ENCODE measurements at regions not wholly inside any gene's neighbourhood (a gene's known extent, or its start where the extent isn't known, plus 50 kb on each side); places are given as distances from the start of the nearest gene placed in this dataset.

DNA sequence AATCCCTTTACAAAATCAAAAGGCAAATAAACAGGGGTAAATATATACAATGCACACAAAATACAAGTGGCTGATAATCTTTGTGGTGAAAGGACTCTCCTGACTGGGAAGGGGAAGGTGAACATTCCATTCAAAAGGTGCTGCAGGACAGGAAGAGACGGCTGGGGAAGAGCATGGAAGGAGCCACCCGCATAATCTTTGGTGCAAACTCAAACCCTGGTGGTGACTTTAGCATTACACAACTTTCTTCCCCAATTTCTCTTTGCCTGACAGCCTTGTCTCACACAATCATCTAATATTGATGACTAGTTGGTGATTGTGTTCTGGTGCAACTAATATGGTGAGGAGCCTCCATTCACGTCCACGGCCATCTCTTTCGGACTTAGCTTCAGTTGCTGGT, 117.0 kb upstream of the EGFR start:
- DNase-seq (ENCODE audit: low spot score in 2 of 2): no peak
- Histone ChIP-seq H3K9me3 (no peaks in the 10 kb centered on the region), H3K4me1 (no peaks in the 10 kb centered on the region), H3K36me3 (no peaks in the 10 kb centered on the region), H3K4me3 (no peak overlapping the region), H3K27me3 (no peaks in the 10 kb centered on the region), H3K27ac (no peak overlapping the region)
- intact Hi-C loops (cut with DNase I; ENCODE audit: low total_unique reads): loop anchor here (10.0 kb wide), 1 partner anchor 1643 kb away; no protein-coding TSS in a partner anchor
- TF ChIP-seq POLR2A (IDR thresholded peaks at IDR 0.05): no peak
- no peak for TF ChIP-seq POLR2AphosphoS5 (IDR thresholded peaks at IDR 0.05)
- TF ChIP-seq, protein P1, sequence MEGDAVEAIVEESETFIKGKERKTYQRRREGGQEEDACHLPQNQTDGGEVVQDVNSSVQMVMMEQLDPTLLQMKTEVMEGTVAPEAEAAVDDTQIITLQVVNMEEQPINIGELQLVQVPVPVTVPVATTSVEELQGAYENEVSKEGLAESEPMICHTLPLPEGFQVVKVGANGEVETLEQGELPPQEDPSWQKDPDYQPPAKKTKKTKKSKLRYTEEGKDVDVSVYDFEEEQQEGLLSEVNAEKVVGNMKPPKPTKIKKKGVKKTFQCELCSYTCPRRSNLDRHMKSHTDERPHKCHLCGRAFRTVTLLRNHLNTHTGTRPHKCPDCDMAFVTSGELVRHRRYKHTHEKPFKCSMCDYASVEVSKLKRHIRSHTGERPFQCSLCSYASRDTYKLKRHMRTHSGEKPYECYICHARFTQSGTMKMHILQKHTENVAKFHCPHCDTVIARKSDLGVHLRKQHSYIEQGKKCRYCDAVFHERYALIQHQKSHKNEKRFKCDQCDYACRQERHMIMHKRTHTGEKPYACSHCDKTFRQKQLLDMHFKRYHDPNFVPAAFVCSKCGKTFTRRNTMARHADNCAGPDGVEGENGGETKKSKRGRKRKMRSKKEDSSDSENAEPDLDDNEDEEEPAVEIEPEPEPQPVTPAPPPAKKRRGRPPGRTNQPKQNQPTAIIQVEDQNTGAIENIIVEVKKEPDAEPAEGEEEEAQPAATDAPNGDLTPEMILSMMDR (IDR thresholded peaks at IDR 0.05): no peak

DNA sequence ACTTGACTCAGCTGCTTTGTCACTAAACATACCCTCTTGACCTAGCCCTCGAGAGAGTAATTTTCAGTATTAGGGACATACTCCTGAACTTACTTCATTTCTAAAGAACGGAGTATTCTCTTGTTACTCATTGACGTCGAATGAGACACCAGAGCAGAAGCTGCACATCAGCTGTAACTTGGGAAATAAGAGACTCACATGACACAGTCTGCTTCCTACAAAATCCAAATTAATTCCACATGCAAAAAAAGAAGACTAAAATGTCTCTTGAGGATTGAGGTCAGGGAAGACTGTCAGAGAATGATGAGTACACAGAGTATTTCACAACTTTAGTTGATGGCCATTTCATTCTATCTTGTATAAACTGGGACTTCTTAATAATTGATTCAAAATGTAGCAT, 114.7 kb upstream of the EGFR start:
- no peaks in the 10 kb centered on the region for H3K36me3 ChIP-seq
- H3K27ac ChIP-seq: peak overlapping the region in 1 of 2 donors; percentile 17
- no peak for DNase-seq (ENCODE audit: low spot score in 2 of 2)

DNA sequence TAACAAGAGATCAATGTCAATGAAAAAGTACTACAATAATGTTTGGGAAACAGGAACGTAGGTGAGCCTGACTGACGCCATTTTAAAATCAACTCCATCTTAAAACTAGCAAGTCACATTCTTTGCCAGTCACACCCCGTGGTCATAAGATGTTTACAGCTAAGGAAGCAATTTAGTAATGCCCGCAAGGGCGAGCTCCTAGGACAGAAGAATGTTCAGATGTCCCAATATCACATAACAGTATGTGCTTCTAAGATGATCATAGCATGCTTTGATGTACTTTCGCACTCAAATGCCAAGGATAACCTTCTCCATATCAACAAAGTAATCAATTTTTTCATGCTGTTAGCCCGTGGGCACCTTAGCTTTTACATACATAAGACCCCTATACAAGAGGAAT, 113.8 kb upstream of the EGFR start:
- TF ChIP-seq, protein P1 (IDR thresholded peaks at IDR 0.05): no peak
- no peak for TF ChIP-seq POLR2AphosphoS5 (IDR thresholded peaks at IDR 0.05)
- Histone ChIP-seq H3K36me3 (no peaks in the 10 kb centered on the region), H3K4me3 (no peak overlapping the region), H3K4me1 (no peaks in the 10 kb centered on the region), H3K27ac (no peak overlapping the region), H3K9me3 (no peaks in the 10 kb centered on the region), H3K27me3 (no peaks in the 10 kb centered on the region)
- DNase-seq (ENCODE audit: low spot score in 2 of 2): no peak
- intact Hi-C loops (cut with DNase I; ENCODE audit: low total_unique reads): loop anchor here (10.0 kb wide), 1 partner anchor 1640 kb away; no protein-coding TSS in a partner anchor

More for the DNA sequence above, 114.7 kb upstream of the EGFR start:
- H3K4me1 ChIP-seq: no peaks in the 10 kb centered on the region
- no peaks in the 10 kb centered on the region for H3K27me3 ChIP-seq
- intact Hi-C loops (cut with DNase I; ENCODE audit: low total_unique reads): loop anchor here (10.0 kb wide), 1 partner anchor 1641 kb away; no protein-coding TSS in a partner anchor
- TF ChIP-seq, protein P1 (IDR thresholded peaks at IDR 0.05): no peak
- TF ChIP-seq POLR2AphosphoS5 (IDR thresholded peaks at IDR 0.05) (peak in 2 of 3 donors; percentile 64 to 88), POLR2A (IDR thresholded peaks at IDR 0.05) (no peak)
- H3K4me3 ChIP-seq: no peak overlapping the region
- H3K9me3 ChIP-seq: no peaks in the 10 kb centered on the region

DNA sequence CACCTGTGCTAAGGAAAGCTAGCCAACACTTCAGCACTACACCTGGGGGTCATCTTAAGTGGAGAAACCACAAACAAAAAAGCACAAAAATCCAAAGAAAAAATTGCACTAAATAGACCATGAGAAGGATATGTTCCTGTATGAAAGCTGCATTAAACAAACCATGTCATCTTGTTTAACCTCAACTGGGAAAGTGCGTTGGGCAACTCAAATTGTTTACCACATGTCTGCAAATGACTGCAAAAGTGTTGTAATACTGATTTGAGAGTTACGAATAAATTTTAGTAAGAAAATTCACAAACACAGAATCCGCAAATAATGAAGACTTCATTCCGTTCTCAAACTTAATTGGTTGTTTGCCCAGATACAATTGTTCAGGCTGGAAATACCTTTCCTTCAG, 111.9 kb upstream of the EGFR start:
- no peak for TF ChIP-seq POLR2AphosphoS5 (IDR thresholded peaks at IDR 0.05)
- TF ChIP-seq POLR2A (IDR thresholded peaks at IDR 0.05): no peak
- TF ChIP-seq, protein P1 (IDR thresholded peaks at IDR 0.05): no peak
- DNase-seq (ENCODE audit: low spot score in 2 of 2): no peak

DNA sequence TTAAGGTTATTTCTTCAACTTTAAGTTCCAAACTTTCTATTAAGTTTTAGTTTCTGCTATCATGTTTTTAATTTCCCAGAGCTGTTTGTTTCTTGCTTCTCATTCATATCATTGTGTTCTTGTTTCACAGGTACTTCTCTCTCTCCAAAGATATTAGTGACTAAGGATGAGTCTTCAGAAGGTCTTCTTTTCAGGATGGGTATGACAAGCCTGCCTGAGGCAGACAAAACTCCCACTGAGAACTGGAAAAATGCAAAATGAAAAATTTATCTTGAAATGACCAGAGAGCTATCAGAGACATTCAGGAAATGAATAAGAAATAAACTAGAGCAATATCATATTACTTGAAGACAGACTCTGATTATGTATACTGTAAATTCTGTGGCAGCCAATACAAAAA, 110.8 kb upstream of the EGFR start:
- Histone ChIP-seq H3K9me3 (no peaks in the 10 kb centered on the region), H3K4me3 (no peak overlapping the region), H3K36me3 (no peaks in the 10 kb centered on the region), H3K4me1 (no peaks in the 10 kb centered on the region), H3K27me3 (no peaks in the 10 kb centered on the region), H3K27ac (no peak overlapping the region)
- intact Hi-C loops (cut with DNase I; ENCODE audit: low total_unique reads): loop anchor here (10.0 kb wide), 1 partner anchor 1637 kb away; no protein-coding TSS in a partner anchor
- no peak for TF ChIP-seq POLR2AphosphoS5 (IDR thresholded peaks at IDR 0.05)
- no peak for TF ChIP-seq POLR2A (IDR thresholded peaks at IDR 0.05)
- TF ChIP-seq, protein P1 (IDR thresholded peaks at IDR 0.05): no peak
- DNase-seq (ENCODE audit: low spot score in 2 of 2): no peak

More for the DNA sequence above, 111.9 kb upstream of the EGFR start:
- Histone ChIP-seq H3K27me3 (no peaks in the 10 kb centered on the region), H3K36me3 (no peaks in the 10 kb centered on the region), H3K4me3 (no peak overlapping the region), H3K4me1 (no peaks in the 10 kb centered on the region), H3K9me3 (no peaks in the 10 kb centered on the region), H3K27ac (no peak overlapping the region)
- intact Hi-C loops (cut with DNase I; ENCODE audit: low total_unique reads): loop anchor here (10.0 kb wide), 1 partner anchor 1638 kb away; no protein-coding TSS in a partner anchor
